SK-N-SH (cell line): ENCODE measurements at regions not wholly inside any gene's neighbourhood (a gene's known extent, or its start where the extent isn't known, plus 50 kb on each side); places are given as distances from the start of the nearest gene placed in this dataset.

Source experiments
- CTCF ChIA-PET: fragments of 300-600, 350-600 bp; formaldehyde crosslinking; extraction: SDS; loops from one replicate; lab custom pipeline; 2021; lab: Yijun Ruan, JAX
- POLR2A ChIA-PET: fragments of 350-600 bp; sonication (Branson Sonifier 250); formaldehyde crosslinking; extraction: SDS; loops from one replicate; lab custom pipeline; 2020; ENCODE audit warnings: antibody characterized with exemption, inconsistent platforms; lab: Yijun Ruan, JAX
- DNase-seq: peaks from one replicate; pipeline ENCODE4 v3.0.0; 2012
- H2AFZ ChIP-seq: fragments of 200-600 bp; sonication (generic); 2 replicates; pipeline ENCODE4 v1.8.1; 2016; ENCODE audit warnings: antibody characterized with exemption, mild to moderate bottlenecking, low read depth
- H3F3A ChIP-seq: fragments of 200-600 bp; sonication (generic); replicated peaks from 2 replicates; pipeline ENCODE3; 2016; ENCODE audit warnings: antibody characterized with exemption, mild to moderate bottlenecking; ENCODE audit not compliant: insufficient read depth
- H3K27ac ChIP-seq, 2 experiments: fragments of 200-500 bp in 1 of 2; fragments of 200-600 bp in 1 of 2; sonication (Bioruptor generic) in 1 of 2; sonication (generic), shearing (Covaris generic) in 1 of 2; 2 replicates each; pipeline versions ENCODE4 v1.5.1 to v1.6.1; 2014 to 2016; ENCODE audit warnings: low read depth in 2 of 2, inconsistent platforms in 1 of 2, low read length in 1 of 2, mild to moderate bottlenecking in 1 of 2, mixed read lengths in 1 of 2
- H3K27me3 ChIP-seq: fragments of 200-600 bp; sonication (generic), shearing (Covaris generic); 2 replicates; pipeline ENCODE4 v1.6.1; 2016; ENCODE audit warnings: mixed run types; ENCODE audit not compliant: insufficient read depth
- H3K36me3 ChIP-seq, 2 experiments: fragments of 200-500 bp in 1 of 2; fragments of 200-600 bp in 1 of 2; sonication (Bioruptor generic) in 1 of 2; sonication (generic) in 1 of 2; replicated peaks in 1 of 2; 2 replicates each; pipeline versions ENCODE3 to v1.5.1; 2014 to 2016; ENCODE audit warnings: low read length in 1 of 2, mild to moderate bottlenecking in 1 of 2; ENCODE audit not compliant: insufficient read depth in 2 of 2, control insufficient read depth in 1 of 2
- H3K4me1 ChIP-seq, 2 experiments: fragments of 200-500 bp in 1 of 2; fragments of 200-600 bp in 1 of 2; sonication (Bioruptor generic) in 1 of 2; sonication (generic), shearing (Covaris generic) in 1 of 2; 2 replicates each; pipeline versions ENCODE4 v1.5.1 to v1.6.1; 2014 to 2016; ENCODE audit warnings: low read depth in 1 of 2, low read length in 1 of 2, mixed run types in 1 of 2; ENCODE audit not compliant: insufficient read depth in 2 of 2, control insufficient read depth in 1 of 2
- H3K4me2 ChIP-seq: fragments of 200-600 bp; sonication (generic), shearing (Covaris generic); 2 replicates; pipeline ENCODE4 v1.6.1; 2017; ENCODE audit warnings: mixed run types
- H3K4me3 ChIP-seq, 2 experiments: fragments of 200-500 bp in 1 of 2; fragments of 200-600 bp in 1 of 2; sonication (Bioruptor generic) in 1 of 2; sonication (generic), shearing (Covaris generic) in 1 of 2; 2 replicates each; pipeline versions ENCODE4 v1.5.1 to v1.8.1; 2014 to 2016; ENCODE audit warnings: low read depth in 2 of 2, inconsistent platforms in 1 of 2, low read length in 1 of 2, mild to moderate bottlenecking in 1 of 2, mixed read lengths in 1 of 2, moderate library complexity in 1 of 2
- H3K79me2 ChIP-seq: fragments of 200-600 bp; sonication (generic); 2 replicates; pipeline ENCODE4 v1.8.1; 2017; ENCODE audit warnings: mild to moderate bottlenecking; ENCODE audit not compliant: insufficient read depth
- H3K9ac ChIP-seq: fragments of 200-600 bp; sonication (generic); 2 replicates; pipeline ENCODE4 v1.6.1; 2017; ENCODE audit warnings: mixed run types
- H3K9me2 ChIP-seq: fragments of 200-600 bp; sonication (generic); 2 replicates; pipeline ENCODE4 v1.6.1; 2017; ENCODE audit warnings: mixed run types
- H3K9me3 ChIP-seq: fragments of 200-600 bp; sonication (generic); 2 replicates; pipeline ENCODE4 v1.6.1; 2017; ENCODE audit warnings: mixed run types, mild to moderate bottlenecking, moderate library complexity
- H4K20me1 ChIP-seq: fragments of 200-600 bp; sonication (generic); 2 replicates; pipeline ENCODE4 v1.6.1; 2017; ENCODE audit warnings: mild to moderate bottlenecking, mixed run types; ENCODE audit not compliant: insufficient read depth
- CHD2 ChIP-seq: fragments of 150-350 bp; IDR thresholded peaks from 2 replicates; pipeline ENCODE4 v1.6.1; 2018; ENCODE audit warnings: low read length; ENCODE audit not compliant: partially characterized antibody
- FOXJ3 ChIP-seq: sonication (generic); formaldehyde crosslinking; IDR thresholded peaks from 2 replicates; pipeline ENCODE4 v1.5.1; 2020; ENCODE audit warnings: mild to moderate bottlenecking, missing genetic modification reagents
- FOXM1 ChIP-seq: IDR thresholded peaks from 2 replicates; pipeline ENCODE4 v1.4.0; 2012; ENCODE audit warnings: low read depth, mild to moderate bottlenecking
- RAD21 ChIP-seq: IDR thresholded peaks from 2 replicates; pipeline ENCODE4 v1.6.1; 2012; ENCODE audit warnings: mild to moderate bottlenecking, low read length
- RFX5 ChIP-seq: IDR thresholded peaks from 2 replicates; pipeline ENCODE4 v1.6.1; 2012; ENCODE audit warnings: mild to moderate bottlenecking, improper control_type of control experiment, low read length
- SIN3A ChIP-seq: IDR thresholded peaks from 2 replicates; pipeline ENCODE4 v1.6.1; 2012; ENCODE audit warnings: low read depth, mild to moderate bottlenecking, low read length, moderate library complexity, borderline replicate concordance
- USF1 ChIP-seq: IDR thresholded peaks from 2 replicates; pipeline ENCODE4 v1.4.0; 2012; ENCODE audit warnings: low read depth, borderline replicate concordance
- WGBS: methylation state at CpG from one replicate; pipeline ENCODE4 v1.1.6; 2017; ENCODE audit warnings: low lambda C conversion rate; 5-methylcytosine and 5-hydroxymethylcytosine counted together
- TF ChIP-seq, protein P1 (sequence below): fragments of 150-350 bp; IDR thresholded peaks from 2 replicates; pipeline ENCODE4 v1.6.1; 2016; ENCODE audit warnings: mild to moderate bottlenecking, low read depth, low read length

- H2AFZ ChIP-seq: no peak overlapping the region
- H3K4me2 ChIP-seq: no peak overlapping the region
- no peaks in the 10 kb centered on the region for H3K79me2 ChIP-seq
- H3K9me3 ChIP-seq: no peaks in the 10 kb centered on the region
- H3K27ac ChIP-seq: no peak overlapping the region
- no peak overlapping the region for H3K9ac ChIP-seq
- H3K9me2 ChIP-seq: peaks cover 1% of the 10 kb centered on the region; the same call in 1 of the 2 replicates
- no peaks in the 10 kb centered on the region for H3F3A ChIP-seq
- no peaks in the 10 kb centered on the region for H3K4me1 ChIP-seq
- DNase-seq: no peak
- H3K36me3 ChIP-seq: no peaks in the 10 kb centered on the region
- POLR2A ChIA-PET: no interaction called here
- CTCF ChIA-PET: no interaction called here
- WGBS: 43% methylated on average over 1 of the region's 1 CpG
- H3K4me3 ChIP-seq: no peak overlapping the region
- no peaks in the 10 kb centered on the region for H3K27me3 ChIP-seq
- TF ChIP-seq, protein P1, sequence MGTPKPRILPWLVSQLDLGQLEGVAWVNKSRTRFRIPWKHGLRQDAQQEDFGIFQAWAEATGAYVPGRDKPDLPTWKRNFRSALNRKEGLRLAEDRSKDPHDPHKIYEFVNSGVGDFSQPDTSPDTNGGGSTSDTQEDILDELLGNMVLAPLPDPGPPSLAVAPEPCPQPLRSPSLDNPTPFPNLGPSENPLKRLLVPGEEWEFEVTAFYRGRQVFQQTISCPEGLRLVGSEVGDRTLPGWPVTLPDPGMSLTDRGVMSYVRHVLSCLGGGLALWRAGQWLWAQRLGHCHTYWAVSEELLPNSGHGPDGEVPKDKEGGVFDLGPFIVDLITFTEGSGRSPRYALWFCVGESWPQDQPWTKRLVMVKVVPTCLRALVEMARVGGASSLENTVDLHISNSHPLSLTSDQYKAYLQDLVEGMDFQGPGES: no peak
- no peaks in the 10 kb centered on the region for H4K20me1 ChIP-seq
Observed at GRCh38 chr7:69162326-69162725, 435.9 kb upstream of the AUTS2 start.

DNA sequence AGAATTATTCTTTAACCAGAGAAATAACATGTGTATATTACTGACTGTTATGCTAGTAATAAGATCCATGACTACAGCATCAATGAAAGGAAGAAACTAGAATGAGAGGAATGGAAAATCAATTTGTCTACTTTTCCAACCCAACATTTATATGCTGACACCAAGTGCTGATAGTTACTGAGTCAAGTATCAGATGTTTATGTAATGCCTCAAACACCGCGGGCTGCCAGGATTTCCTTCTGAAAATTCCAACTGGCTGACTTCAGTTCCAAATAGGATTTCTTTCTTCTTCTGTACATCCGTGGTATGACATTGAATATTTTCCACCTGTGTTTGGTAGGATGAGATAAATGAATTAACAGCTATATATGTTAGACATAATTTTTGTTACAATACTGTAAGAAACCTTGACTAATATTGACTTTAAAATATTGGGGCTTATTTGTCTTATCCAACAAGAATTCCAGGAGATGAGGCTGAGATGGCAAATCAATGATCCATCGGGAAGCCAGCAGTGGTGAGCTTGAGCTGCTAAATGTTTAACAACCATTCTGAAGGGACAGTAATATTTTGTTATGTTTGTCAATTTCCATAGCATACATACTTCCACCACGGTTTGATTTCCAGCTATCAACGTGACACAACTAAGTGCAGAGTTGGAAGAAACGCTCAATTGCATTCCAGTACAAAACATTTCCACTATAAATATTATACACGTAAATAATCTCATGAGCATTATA is 435.2 kb upstream of the AUTS2 start:
- Histone ChIP-seq H2AFZ (no peak overlapping the region), H3K9me3 (no peaks in the 10 kb centered on the region), H3F3A (no peaks in the 10 kb centered on the region), H3K27me3 (no peaks in the 10 kb centered on the region), H3K9me2 (no peaks in the 10 kb centered on the region), H3K4me3 (no peak overlapping the region), H3K9ac (no peak overlapping the region), H4K20me1 (no peaks in the 10 kb centered on the region), H3K4me2 (no peak overlapping the region), H3K79me2 (no peaks in the 10 kb centered on the region), H3K4me1 (no peaks in the 10 kb centered on the region), H3K36me3 (no peaks in the 10 kb centered on the region), H3K27ac (no peak overlapping the region)
- TF ChIP-seq, protein P1: no peak
- no peak for TF ChIP-seq USF1
- no peak for TF ChIP-seq FOXJ3 (CRISPR knock-in tag)
- no peak for TF ChIP-seq CHD2
- TF ChIP-seq RAD21: no peak
- TF ChIP-seq SIN3A: no peak
- TF ChIP-seq RFX5: no peak
- TF ChIP-seq FOXM1: no peak
- no peak for DNase-seq
- POLR2A ChIA-PET: no interaction called here
- WGBS: 42% methylated on average over 8 of the region's 8 CpGs
- CTCF ChIA-PET: no interaction called here
